Body of pancreas (tissue), 4 donors: ENCODE measurements at regions not wholly inside any gene's neighbourhood (a gene's known extent, or its start where the extent isn't known, plus 50 kb on each side); places are given as distances from the start of the nearest gene placed in this dataset.

Source experiments
- ATAC-seq: fragments of 150-250 bp; one replicate; pipeline ENCODE4 v1.9.1; 2016
- DNase-seq, 4 donors: peaks; one replicate each; pipeline ENCODE4 v3.0.0-alpha.2; 2019
- H3K27ac ChIP-seq, 4 donors: fragments of 200-600 bp; sonication (generic); 1 replicate in 3 of 4; 2 replicates in 1 of 4; pipeline versions ENCODE4 v1.5.1 to v1.6.1; 2016 to 2019; ENCODE audit warnings: mild to moderate bottlenecking in 1 of 4, mixed read lengths in 1 of 4, moderate library complexity in 1 of 4
- H3K27me3 ChIP-seq, 2 donors: fragments of 200-600 bp; sonication (generic); one replicate each; pipeline ENCODE4 v1.6.0; 2016; ENCODE audit warnings: mild to moderate bottlenecking in 1 of 2
- H3K36me3 ChIP-seq, 2 donors: fragments of 200-600 bp; sonication (generic); replicated peaks in 1 of 2; 2 replicates each; pipeline ENCODE4 v1.5.1; 2016; ENCODE audit warnings: low read depth in 2 of 2; ENCODE audit not compliant: insufficient read depth in 1 of 2
- H3K4me1 ChIP-seq: fragments of 200-600 bp; sonication (generic); one replicate; pipeline ENCODE4 v1.6.0; 2016
- H3K4me3 ChIP-seq, 2 donors: fragments of 200-600 bp; sonication (generic); 1 replicate in 1 of 2; 2 replicates in 1 of 2; pipeline ENCODE4 v1.5.1; 2016 to 2019
- H3K9me3 ChIP-seq, 3 donors: fragments of 200-600 bp; sonication (generic); 1 replicate in 2 of 3; 2 replicates in 1 of 3; pipeline ENCODE4 v1.5.1; 2016
- POLR2A ChIP-seq, 3 donors: fragments of 450-650 bp; IDR thresholded peaks; one replicate each; pipeline ENCODE4 v1.6.1; 2016; ENCODE audit warnings: antibody characterized with exemption in 3 of 3, mild to moderate bottlenecking in 2 of 3
- WGBS, 2 donors: methylation state at CpG; one replicate each; pipeline ENCODE4 v1.1.5; 2017; 5-methylcytosine and 5-hydroxymethylcytosine counted together
- intact Hi-C: fragments of 100-400 bp; cut with DNase I; formaldehyde crosslinking; loops from one replicate; pipeline ENCODE4 v1.15.1; 2023
- TF ChIP-seq, protein P1 (sequence below), 7 experiments: fragments of 450-650 bp in 4 of 7; fragments of 200-600 bp in 3 of 7; sonication (generic) in 3 of 7; IDR thresholded peaks; one replicate each; pipeline ENCODE4 v1.5.1; 2016 to 2019; ENCODE audit warnings: antibody characterized with exemption in 7 of 7

DNA sequence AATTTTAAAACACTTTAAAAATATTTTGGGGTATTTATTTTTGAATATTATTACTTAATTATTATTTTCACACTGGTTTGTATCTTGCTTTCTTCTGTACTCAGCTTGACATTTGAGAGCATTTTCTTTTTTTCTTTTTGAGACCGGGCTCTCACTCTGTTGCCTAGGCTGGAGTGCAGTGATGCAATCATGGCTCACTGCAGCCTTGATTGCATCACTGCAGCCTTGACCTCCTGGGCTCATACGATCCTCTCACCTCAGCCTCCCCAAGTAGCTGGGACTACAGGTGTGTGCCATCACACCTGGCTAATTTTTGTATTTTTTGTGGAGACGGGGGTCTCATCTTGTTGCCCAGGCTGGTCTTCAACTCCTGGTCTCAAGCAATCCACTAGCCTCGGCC is 79.9 kb upstream of the DLX2 start:
- DNase-seq (no peak), ATAC-seq (no peak)
- intact Hi-C loops: loop anchor here (5.0 kb wide), 1 partner anchor 270 kb away; no protein-coding TSS in a partner anchor
- Histone ChIP-seq H3K9me3 (no peaks in the 10 kb centered on the region), H3K27ac (no peak overlapping the region), H3K27me3 (no peaks in the 10 kb centered on the region), H3K36me3 (no peaks in the 10 kb centered on the region), H3K4me3 (no peak overlapping the region), H3K4me1 (no peaks in the 10 kb centered on the region)
- TF ChIP-seq, protein P1, sequence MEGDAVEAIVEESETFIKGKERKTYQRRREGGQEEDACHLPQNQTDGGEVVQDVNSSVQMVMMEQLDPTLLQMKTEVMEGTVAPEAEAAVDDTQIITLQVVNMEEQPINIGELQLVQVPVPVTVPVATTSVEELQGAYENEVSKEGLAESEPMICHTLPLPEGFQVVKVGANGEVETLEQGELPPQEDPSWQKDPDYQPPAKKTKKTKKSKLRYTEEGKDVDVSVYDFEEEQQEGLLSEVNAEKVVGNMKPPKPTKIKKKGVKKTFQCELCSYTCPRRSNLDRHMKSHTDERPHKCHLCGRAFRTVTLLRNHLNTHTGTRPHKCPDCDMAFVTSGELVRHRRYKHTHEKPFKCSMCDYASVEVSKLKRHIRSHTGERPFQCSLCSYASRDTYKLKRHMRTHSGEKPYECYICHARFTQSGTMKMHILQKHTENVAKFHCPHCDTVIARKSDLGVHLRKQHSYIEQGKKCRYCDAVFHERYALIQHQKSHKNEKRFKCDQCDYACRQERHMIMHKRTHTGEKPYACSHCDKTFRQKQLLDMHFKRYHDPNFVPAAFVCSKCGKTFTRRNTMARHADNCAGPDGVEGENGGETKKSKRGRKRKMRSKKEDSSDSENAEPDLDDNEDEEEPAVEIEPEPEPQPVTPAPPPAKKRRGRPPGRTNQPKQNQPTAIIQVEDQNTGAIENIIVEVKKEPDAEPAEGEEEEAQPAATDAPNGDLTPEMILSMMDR (IDR thresholded peaks at IDR 0.05): no peak
- TF ChIP-seq POLR2A (IDR thresholded peaks at IDR 0.05): no peak
- WGBS, 2 donors: 78 to 83% methylated on average over 4 of the region's 4 CpGs

DNA sequence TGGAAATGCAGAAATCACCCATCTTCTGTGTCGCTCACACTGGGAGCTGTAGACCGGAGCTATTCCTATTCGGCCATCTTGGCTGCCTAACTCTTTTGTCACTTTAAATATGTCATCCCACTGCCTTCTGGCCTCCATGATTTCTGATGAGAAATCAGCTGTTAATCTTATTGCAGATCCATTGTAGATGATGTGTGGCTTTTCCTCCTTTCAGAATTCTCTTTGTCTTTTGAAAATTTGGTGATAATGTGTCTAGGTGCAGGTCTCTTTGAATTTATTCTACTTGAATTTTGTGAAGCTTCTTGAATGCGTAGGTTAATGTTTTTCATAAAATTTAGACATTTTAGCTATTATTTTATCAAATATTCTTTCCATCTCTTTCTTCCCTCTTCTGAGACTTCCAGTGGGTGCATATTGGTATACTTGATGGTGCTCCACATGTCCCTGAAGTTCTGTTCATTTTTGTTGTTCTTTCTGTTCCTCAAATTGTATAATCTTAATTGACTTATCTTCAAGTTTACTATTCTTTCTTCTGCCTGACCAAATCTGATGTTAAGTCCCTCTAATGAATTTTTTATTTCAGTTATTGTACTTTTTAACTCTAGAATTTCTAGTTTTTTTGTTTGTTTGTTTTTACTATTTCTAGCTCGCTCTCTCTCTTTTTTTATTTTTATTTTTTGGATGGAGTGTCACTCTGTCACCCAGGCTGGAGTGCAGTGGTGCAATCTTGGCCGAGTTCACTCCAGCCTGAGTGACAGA is 90.8 kb upstream of the DLX2 start:
- TF ChIP-seq, protein P1 (IDR thresholded peaks at IDR 0.05): no peak
- TF ChIP-seq POLR2A (IDR thresholded peaks at IDR 0.05): no peak
- DNase-seq (no peak), ATAC-seq (no peak)
- Histone ChIP-seq H3K4me1 (peaks cover 13% of the 10 kb centered on the region), H3K27ac (no peak overlapping the region), H3K27me3 (no peaks in the 10 kb centered on the region), H3K4me3 (no peak overlapping the region), H3K9me3 (peaks cover 0 to 4% (median 0%) of the 10 kb centered on the region in 3 donors), H3K36me3 (no peaks in the 10 kb centered on the region)
- WGBS, 2 donors: 83 to 85% methylated on average over 6 of the region's 6 CpGs
- intact Hi-C loops: no loop called here

DNA sequence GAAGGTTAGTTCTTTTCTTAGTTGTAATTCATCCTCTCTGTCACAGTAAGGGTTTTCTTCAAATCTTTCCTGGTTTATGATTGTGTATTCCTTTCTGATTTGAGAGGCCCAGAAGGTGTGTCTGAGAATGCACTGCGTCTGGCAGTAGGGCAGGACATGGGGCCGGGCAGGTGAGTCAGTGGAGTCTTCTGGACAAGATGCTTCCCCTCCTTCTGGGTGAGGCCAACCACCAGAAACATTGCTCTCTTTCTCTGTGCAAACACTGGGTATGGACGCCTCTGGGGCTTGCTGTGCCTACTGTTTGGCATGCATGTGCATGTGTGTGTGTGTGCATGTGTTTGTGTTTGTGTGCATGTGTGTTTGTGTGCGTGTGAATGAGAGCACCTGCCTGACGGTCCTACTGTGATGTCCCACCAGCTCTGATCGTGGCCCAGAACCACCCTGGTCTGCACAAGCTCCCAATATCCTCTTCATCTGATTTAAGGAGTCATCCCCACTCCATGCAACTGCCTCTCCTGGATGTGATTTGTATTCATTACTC is 93.2 kb upstream of the DLX2 start:
- Histone ChIP-seq H3K4me3 (no peak overlapping the region), H3K27me3 (no peaks in the 10 kb centered on the region), H3K4me1 (peaks cover 13% of the 10 kb centered on the region), H3K9me3 (peaks cover 0 to 12% (median 0%) of the 10 kb centered on the region in 3 donors), H3K36me3 (no peaks in the 10 kb centered on the region), H3K27ac (no peak overlapping the region)
- TF ChIP-seq POLR2A (IDR thresholded peaks at IDR 0.05): no peak
- TF ChIP-seq, protein P1 (IDR thresholded peaks at IDR 0.05): no peak
- ATAC-seq: no peak
- DNase-seq: no peak
- WGBS, 2 donors: 92 to 96% methylated on average over 5 to 6 of the region's 6 CpGs
- intact Hi-C loops: no loop called here

DNA sequence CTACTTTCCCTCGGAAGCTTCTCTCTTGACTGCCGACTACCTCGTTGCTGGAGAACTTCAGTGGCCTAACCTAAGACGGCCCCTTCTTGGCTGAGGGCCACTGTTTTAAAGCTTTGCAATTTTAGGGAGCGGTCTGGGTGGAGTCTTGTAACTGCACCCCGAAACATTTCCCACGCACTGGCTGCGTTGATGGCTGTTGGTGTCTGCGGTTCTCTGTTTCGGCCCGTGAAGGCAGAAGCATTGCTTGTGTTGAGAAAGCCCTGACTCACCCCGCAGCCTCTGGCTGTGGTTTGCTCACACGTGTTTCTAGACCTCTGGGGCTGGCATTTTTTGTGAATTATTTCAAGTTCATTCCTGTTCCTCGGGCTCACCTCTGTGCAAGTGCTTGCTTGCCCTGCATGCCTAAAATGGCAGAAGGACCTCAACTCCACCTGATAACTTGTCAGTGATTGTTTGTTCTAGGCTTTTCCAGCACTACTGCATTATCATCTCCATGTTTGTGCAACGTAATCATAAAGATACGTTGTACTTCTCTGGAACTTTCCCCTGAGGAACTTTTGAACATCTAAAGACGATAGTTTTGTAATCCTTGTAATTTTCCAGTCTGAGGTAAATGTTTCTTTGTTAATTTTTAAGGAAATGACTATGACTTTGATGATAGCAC is 94.2 kb upstream of the DLX2 start:
- Histone ChIP-seq H3K4me3 (no peak overlapping the region), H3K27ac (peak overlapping the region in 2 of 4 donors; percentile 4 to 22), H3K4me1 (peaks cover 13% of the 10 kb centered on the region), H3K27me3 (no peaks in the 10 kb centered on the region), H3K36me3 (no peaks in the 10 kb centered on the region), H3K9me3 (peaks cover 0 to 12% (median 0%) of the 10 kb centered on the region in 3 donors)
- DNase-seq (peak in 2 of 4 donors; percentile 18 to 54), ATAC-seq (peak; percentile 62)
- 49 to 75% methylated on average over 17 of the region's 17 CpGs for WGBS, 2 donors
- TF ChIP-seq, protein P1 (IDR thresholded peaks at IDR 0.05): no peak
- no peak for TF ChIP-seq POLR2A (IDR thresholded peaks at IDR 0.05)
- intact Hi-C loops: no loop called here
